Chondrocyte (in vitro differentiated cells): ENCODE measurements at regions not wholly inside any gene's neighbourhood (a gene's known extent, or its start where the extent isn't known, plus 50 kb on each side); places are given as distances from the start of the nearest gene placed in this dataset.

Experiments used
- DNase-seq: peaks from one replicate; pipeline ENCODE4 v3.0.0; 2021; ENCODE audit warnings: mixed read lengths, low spot score
- H3K27ac Mint-ChIP-seq: one replicate; pipeline ENCODE4 v1.8.0; 2021; ENCODE audit warnings: mild to moderate bottlenecking, moderate library complexity, mixed read lengths; ENCODE audit not compliant: unreplicated experiment
- H3K27me3 Mint-ChIP-seq: 2 replicates; pipeline ENCODE4 v1.8.0; 2021; ENCODE audit warnings: low read depth, mixed read lengths
- H3K36me3 Mint-ChIP-seq: 2 replicates; pipeline ENCODE4 v1.8.0; 2021; ENCODE audit warnings: low read depth, mixed read lengths
- H3K4me1 Mint-ChIP-seq: 2 replicates; pipeline ENCODE4 v1.8.0; 2021; ENCODE audit warnings: low read depth, mild to moderate bottlenecking, mixed read lengths
- H3K4me3 Mint-ChIP-seq: one replicate; pipeline ENCODE4 v1.8.0; 2021; ENCODE audit warnings: mild to moderate bottlenecking, moderate library complexity, mixed read lengths; ENCODE audit not compliant: unreplicated experiment
- H3K9me3 Mint-ChIP-seq: 2 replicates; pipeline ENCODE4 v1.8.0; 2021; ENCODE audit warnings: low read depth, mixed read lengths
- CTCF ChIP-seq: fragments of 200-600 bp; sonication (generic); IDR thresholded peaks from 2 replicates; pipeline ENCODE4 v1.5.0; 2021; ENCODE audit warnings: antibody characterized with exemption, mild to moderate bottlenecking, moderate library complexity

DNA sequence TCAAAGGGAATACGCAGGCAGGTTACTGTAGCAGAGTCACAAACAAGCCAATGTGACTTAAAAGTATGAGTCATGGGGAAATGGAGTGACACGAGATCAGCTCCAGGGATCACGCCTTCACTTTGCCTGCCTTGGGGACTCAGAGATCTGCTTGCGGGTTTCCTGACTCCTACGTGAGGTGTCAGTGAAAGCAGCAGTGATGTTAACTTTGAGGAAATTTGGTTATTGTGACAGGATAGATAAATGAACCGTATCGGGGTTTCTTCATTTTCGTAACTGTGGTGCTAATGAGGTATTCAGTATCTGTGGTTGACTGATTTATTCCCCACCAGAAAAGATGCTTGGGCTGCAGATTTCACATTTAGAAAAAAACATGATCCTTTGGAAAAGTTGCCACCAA lies 383.3 kb upstream of the ZFP42 start:
- no peak for TF ChIP-seq CTCF
- DNase-seq, result no peak
- no peaks in the 10 kb centered on the region for H3K9me3 Mint-ChIP-seq

GRCh38 chr4:187613089-187613839 lies 382.3 kb upstream of the ZFP42 start:
- no peak for TF ChIP-seq CTCF
- Mint-ChIP-seq H3K36me3 (no peaks in the 10 kb centered on the region), H3K9me3 (no peaks in the 10 kb centered on the region), H3K27ac (no peak overlapping the region), H3K4me1 (peaks cover 33% of the 10 kb centered on the region), H3K27me3 (no peaks in the 10 kb centered on the region), H3K4me3 (no peak overlapping the region)
- DNase-seq, result no peak

More for the DNA sequence above, 383.3 kb upstream of the ZFP42 start:
- Mint-ChIP-seq H3K27ac (peak overlapping the region; percentile 65), H3K27me3 (no peaks in the 10 kb centered on the region), H3K36me3 (no peaks in the 10 kb centered on the region), H3K4me1 (peaks cover 33% of the 10 kb centered on the region), H3K4me3 (no peak overlapping the region)

GRCh38 chr4:187615972-187616371 lies 379.6 kb upstream of the ZFP42 start:
- peaks cover 40% of the 10 kb centered on the region for H3K4me1 Mint-ChIP-seq

DNA sequence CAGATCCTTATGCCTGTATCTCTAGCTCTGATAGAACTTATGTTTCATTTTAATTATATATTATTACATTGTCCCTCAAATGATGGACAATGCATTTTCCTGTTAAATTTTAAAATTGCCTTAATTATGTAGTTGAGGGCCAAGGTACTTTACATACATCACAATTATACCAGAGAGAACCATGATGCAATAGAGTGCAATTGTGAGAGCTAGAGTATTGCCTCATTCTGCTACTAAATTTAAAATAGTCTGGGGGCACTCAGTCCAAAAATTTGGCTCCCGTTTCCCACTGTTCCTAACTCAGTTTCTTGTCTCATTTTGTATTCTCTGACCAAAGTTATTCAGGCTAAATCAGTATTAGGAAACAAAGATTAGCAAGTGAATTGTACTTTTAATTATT lies 378.5 kb upstream of the ZFP42 start:
- no peaks in the 10 kb centered on the region for H3K9me3 Mint-ChIP-seq
- no peak for DNase-seq
- H3K4me1 Mint-ChIP-seq, result peaks cover 33% of the 10 kb centered on the region
- peak overlapping the region; percentile 64 for H3K27ac Mint-ChIP-seq
- no peak for TF ChIP-seq CTCF
- no peaks in the 10 kb centered on the region for H3K27me3 Mint-ChIP-seq
- no peaks in the 10 kb centered on the region for H3K36me3 Mint-ChIP-seq
- no peak overlapping the region for H3K4me3 Mint-ChIP-seq

More at GRCh38 chr4:187615972-187616371, 379.6 kb upstream of the ZFP42 start:
- no peaks in the 10 kb centered on the region for H3K36me3 Mint-ChIP-seq
- H3K27me3 Mint-ChIP-seq, result no peaks in the 10 kb centered on the region
- no peak for TF ChIP-seq CTCF
- no peak for DNase-seq
- no peaks in the 10 kb centered on the region for H3K9me3 Mint-ChIP-seq
- H3K4me3 Mint-ChIP-seq, result no peak overlapping the region
- no peak overlapping the region for H3K27ac Mint-ChIP-seq

DNA sequence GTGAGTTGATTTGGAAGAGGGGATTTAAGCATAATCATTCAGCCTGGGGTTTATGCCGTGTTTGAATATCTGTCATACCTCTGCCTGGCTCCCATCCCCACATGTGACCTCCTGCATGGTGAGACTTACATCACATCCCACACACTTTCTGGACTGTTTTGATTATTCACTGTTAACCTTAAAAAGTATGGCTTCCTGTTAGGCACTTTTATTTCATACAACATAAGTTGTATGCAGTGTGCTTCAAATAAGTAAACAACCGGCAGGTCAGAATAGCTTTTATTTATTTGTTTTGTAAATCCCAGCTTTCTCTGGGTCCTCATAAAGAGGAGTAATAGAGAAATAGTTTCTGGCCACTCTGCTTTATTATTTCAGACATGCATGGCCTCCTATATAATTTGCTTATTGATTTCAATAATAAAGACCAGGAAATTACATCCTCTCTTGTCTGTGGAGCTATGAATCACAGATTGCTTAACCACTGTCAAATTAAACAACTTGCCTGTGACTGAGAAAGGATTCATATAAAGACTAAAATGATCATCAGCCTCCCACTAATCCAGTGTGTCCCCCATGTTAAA lies 376.8 kb upstream of the ZFP42 start:
- H3K27ac Mint-ChIP-seq, result peak overlapping the region; percentile 64
- H3K4me3 Mint-ChIP-seq, result no peak overlapping the region
- no peak for DNase-seq

More for the DNA sequence above, 376.8 kb upstream of the ZFP42 start:
- Mint-ChIP-seq H3K27me3 (no peaks in the 10 kb centered on the region), H3K36me3 (peaks cover under 1% of the 10 kb centered on the region), H3K4me1 (peaks cover 26% of the 10 kb centered on the region), H3K9me3 (peaks cover 12% of the 10 kb centered on the region)
- no peak for TF ChIP-seq CTCF
